PC-9 (cell line): ENCODE measurements at regions not wholly inside any gene's neighbourhood (a gene's known extent, or its start where the extent isn't known, plus 50 kb on each side); places are given as distances from the start of the nearest gene placed in this dataset.

Experiments used
- BruUV-seq: library from RNA; stranded (reverse); fragments of 400-500 nt; replicated peaks from 2 replicates; lab custom pipeline; 2021; lab: Mats Ljungman, UMichigan
- CTCF ChIA-PET: fragments of 300-600 bp; sonication (Branson Sonifier 250); formaldehyde crosslinking; loops from one replicate; lab custom pipeline; 2022; ENCODE audit warnings: antibody characterized with exemption; lab: Charles Lee
- POLR2A ChIA-PET: fragments of 300-600 bp; sonication (Branson Sonifier 250); formaldehyde crosslinking; loops from one replicate; lab custom pipeline; 2022; ENCODE audit warnings: antibody characterized with exemption; ENCODE audit not compliant: unreplicated experiment; lab: Charles Lee
- DNase-seq, 2 experiments: peaks; one replicate each; pipeline versions ENCODE4 v3.0.0 to v3.0.0-alpha.2; 2015 to 2022; ENCODE audit warnings: mixed read lengths in 1 of 2
- H2AFZ ChIP-seq: fragments of 200-600 bp; sonication (generic); 2 replicates; pipeline ENCODE4 v1.8.1; 2017; ENCODE audit warnings: antibody characterized with exemption
- H3F3A ChIP-seq: fragments of 200-600 bp; sonication (generic); 2 replicates; pipeline ENCODE4 v1.8.1; 2017; ENCODE audit warnings: antibody characterized with exemption, mild to moderate bottlenecking, low read depth; ENCODE audit not compliant: insufficient read depth
- H3K27ac ChIP-seq: fragments of 200-600 bp; sonication (generic); 2 replicates; pipeline ENCODE4 v1.6.1; 2016; ENCODE audit warnings: mixed run types
- H3K27me3 ChIP-seq: fragments of 200-600 bp; sonication (generic); 2 replicates; pipeline ENCODE4 v1.6.1; 2016; ENCODE audit warnings: low read depth, mixed run types; ENCODE audit not compliant: insufficient read depth
- H3K36me3 ChIP-seq: fragments of 200-600 bp; sonication (generic); 2 replicates; pipeline ENCODE4 v1.6.1; 2016; ENCODE audit warnings: low read depth, mixed run types
- H3K4me1 ChIP-seq: fragments of 200-600 bp; sonication (generic); replicated peaks from 2 replicates; pipeline ENCODE4 v1.6.1; 2016; ENCODE audit warnings: mixed run types; ENCODE audit not compliant: insufficient read depth
- H3K4me2 ChIP-seq: fragments of 200-600 bp; sonication (generic); 2 replicates; pipeline ENCODE4 v1.6.1; 2017; ENCODE audit warnings: mixed run types
- H3K4me3 ChIP-seq: fragments of 200-600 bp; sonication (generic); 2 replicates; pipeline ENCODE4 v1.6.1; 2016; ENCODE audit warnings: mixed run types
- H3K79me2 ChIP-seq: fragments of 200-600 bp; sonication (generic); 2 replicates; pipeline ENCODE4 v1.6.1; 2017; ENCODE audit warnings: low read depth, mixed run types
- H3K9me2 ChIP-seq: fragments of 200-600 bp; sonication (generic); 2 replicates; pipeline ENCODE4 v1.8.1; 2017; ENCODE audit warnings: mild to moderate bottlenecking; ENCODE audit not compliant: insufficient read depth
- H3K9me3 ChIP-seq: fragments of 200-600 bp; sonication (generic); 2 replicates; pipeline ENCODE4 v1.8.1; 2016; ENCODE audit warnings: low read depth; ENCODE audit not compliant: insufficient read depth
- H4K20me1 ChIP-seq: fragments of 200-600 bp; sonication (generic); 2 replicates; pipeline ENCODE4 v1.8.1; 2017; ENCODE audit not compliant: insufficient read depth
- EZH2 ChIP-seq: fragments of 200-600 bp; sonication (generic); IDR thresholded peaks from 2 replicates; pipeline ENCODE4 v1.8.0; 2017; ENCODE audit warnings: antibody characterized with exemption, low read depth
- intact Hi-C: fragments of 100-400 bp; cut with micrococcal nuclease; formaldehyde crosslinking; loops from one replicate; pipeline ENCODE4 v1.10.0; 2022; ENCODE audit not compliant: unreplicated experiment
- TF ChIP-seq, protein P1 (sequence below): fragments of 200-600 bp; sonication (generic); conservative IDR thresholded peaks from 2 replicates; pipeline ENCODE4 v1.6.1; 2017; ENCODE audit warnings: mixed run types, antibody characterized with exemption, mild to moderate bottlenecking, moderate library complexity

DNA sequence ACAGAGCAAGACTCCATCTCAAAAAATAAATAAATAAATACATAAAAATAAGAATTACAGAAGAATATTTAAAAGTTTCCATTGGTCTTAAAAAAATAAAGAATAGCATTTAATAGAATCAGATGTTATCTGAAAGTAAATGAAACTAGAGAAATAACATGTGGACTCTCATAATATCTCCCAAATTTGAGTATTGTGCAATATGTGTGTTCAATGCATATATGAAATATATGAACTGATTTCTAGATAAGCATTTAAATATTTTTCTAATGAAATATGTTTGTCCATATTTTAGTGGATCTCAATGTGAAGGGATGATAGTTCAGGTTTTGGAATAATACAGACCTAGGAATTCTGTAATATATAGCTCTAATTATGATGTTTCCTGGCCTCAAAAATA is 265.9 kb upstream of the PMFBP1 start:
- no peaks in the 10 kb centered on the region for H3K79me2 ChIP-seq
- BruUV-seq, result no TSS peak
- TF ChIP-seq, protein P1, sequence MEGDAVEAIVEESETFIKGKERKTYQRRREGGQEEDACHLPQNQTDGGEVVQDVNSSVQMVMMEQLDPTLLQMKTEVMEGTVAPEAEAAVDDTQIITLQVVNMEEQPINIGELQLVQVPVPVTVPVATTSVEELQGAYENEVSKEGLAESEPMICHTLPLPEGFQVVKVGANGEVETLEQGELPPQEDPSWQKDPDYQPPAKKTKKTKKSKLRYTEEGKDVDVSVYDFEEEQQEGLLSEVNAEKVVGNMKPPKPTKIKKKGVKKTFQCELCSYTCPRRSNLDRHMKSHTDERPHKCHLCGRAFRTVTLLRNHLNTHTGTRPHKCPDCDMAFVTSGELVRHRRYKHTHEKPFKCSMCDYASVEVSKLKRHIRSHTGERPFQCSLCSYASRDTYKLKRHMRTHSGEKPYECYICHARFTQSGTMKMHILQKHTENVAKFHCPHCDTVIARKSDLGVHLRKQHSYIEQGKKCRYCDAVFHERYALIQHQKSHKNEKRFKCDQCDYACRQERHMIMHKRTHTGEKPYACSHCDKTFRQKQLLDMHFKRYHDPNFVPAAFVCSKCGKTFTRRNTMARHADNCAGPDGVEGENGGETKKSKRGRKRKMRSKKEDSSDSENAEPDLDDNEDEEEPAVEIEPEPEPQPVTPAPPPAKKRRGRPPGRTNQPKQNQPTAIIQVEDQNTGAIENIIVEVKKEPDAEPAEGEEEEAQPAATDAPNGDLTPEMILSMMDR, result no peak
- TF ChIP-seq EZH2, result no peak
- no peak for DNase-seq
- no peaks in the 10 kb centered on the region for H3F3A ChIP-seq
- H3K27me3 ChIP-seq, result no peaks in the 10 kb centered on the region
- no peaks in the 10 kb centered on the region for H3K36me3 ChIP-seq
- H3K9me2 ChIP-seq, result no peaks in the 10 kb centered on the region
- H3K4me3 ChIP-seq, result no peak overlapping the region
- intact Hi-C loops, result no loop called here
- POLR2A ChIA-PET, result no interaction called here
- H3K4me2 ChIP-seq, result no peak overlapping the region
- no peak overlapping the region for H3K27ac ChIP-seq
- H4K20me1 ChIP-seq, result no peaks in the 10 kb centered on the region
- H3K4me1 ChIP-seq, result no peaks in the 10 kb centered on the region
- H3K9me3 ChIP-seq, result peaks cover 20% of the 10 kb centered on the region
- CTCF ChIA-PET, result no interaction called here
- no peak overlapping the region for H2AFZ ChIP-seq

DNA sequence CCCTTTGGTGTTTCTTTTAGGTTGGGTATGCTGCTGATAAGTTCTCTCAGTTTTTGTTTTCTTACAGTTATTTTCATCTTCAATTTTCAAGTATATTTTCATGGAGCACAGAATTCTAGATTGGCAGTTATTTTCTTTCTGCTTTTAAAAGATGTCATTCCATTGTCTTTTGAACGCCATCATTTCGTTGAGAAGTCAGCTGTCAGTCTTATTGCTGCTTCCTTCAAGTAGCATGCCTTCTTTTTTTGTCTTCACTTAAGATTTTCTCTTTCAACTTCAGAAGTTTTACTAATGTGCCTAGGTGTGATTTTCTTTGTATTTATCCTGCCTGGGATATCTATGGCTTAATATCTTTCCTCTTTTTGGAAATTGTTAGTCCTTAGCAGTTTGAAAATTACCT is 262.2 kb upstream of the PMFBP1 start:
- H3K4me3 ChIP-seq, result no peak overlapping the region
- H4K20me1 ChIP-seq, result no peaks in the 10 kb centered on the region
- no peaks in the 10 kb centered on the region for H3F3A ChIP-seq
- no peak overlapping the region for H2AFZ ChIP-seq
- no peaks in the 10 kb centered on the region for H3K9me2 ChIP-seq
- ChIA-PET POLR2A (no interaction called here), CTCF (no interaction called here)
- TF ChIP-seq, protein P1, result no peak
- no peak for TF ChIP-seq EZH2
- no peaks in the 10 kb centered on the region for H3K27me3 ChIP-seq
- no peaks in the 10 kb centered on the region for H3K36me3 ChIP-seq
- H3K4me1 ChIP-seq, result no peaks in the 10 kb centered on the region
- H3K9me3 ChIP-seq, result peaks cover 20% of the 10 kb centered on the region
- no peak for DNase-seq
- no peaks in the 10 kb centered on the region for H3K79me2 ChIP-seq
- no peak overlapping the region for H3K4me2 ChIP-seq
- no TSS peak for BruUV-seq
- intact Hi-C loops, result no loop called here
- H3K27ac ChIP-seq, result no peak overlapping the region

DNA sequence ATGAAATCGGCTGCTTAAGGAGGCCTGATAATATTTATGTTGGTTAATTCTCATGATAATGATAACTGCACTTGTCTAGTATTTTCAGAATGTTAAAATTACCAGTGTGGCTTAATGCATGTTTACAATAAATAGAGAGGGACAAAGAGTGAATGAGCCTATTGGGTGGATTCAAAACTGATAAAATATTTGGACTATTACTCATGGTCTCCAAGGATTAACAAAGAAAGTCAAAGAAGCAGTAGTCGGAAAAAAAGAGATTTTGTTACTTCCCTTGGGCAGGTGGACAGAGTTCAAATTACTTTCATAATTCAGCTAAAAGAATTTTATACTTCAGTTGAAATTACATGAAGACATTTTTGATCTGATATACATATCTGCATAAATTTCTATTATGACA is 258.2 kb upstream of the PMFBP1 start:
- BruUV-seq, result no TSS peak

More for the DNA sequence above, 258.2 kb upstream of the PMFBP1 start:
- no peaks in the 10 kb centered on the region for H3K27me3 ChIP-seq
- H3K36me3 ChIP-seq, result no peaks in the 10 kb centered on the region
- H4K20me1 ChIP-seq, result no peaks in the 10 kb centered on the region
- H3K9me3 ChIP-seq, result peaks cover 20% of the 10 kb centered on the region
- TF ChIP-seq, protein P1, result no peak
- TF ChIP-seq EZH2, result no peak
- H3F3A ChIP-seq, result no peaks in the 10 kb centered on the region
- intact Hi-C loops, result no loop called here
- CTCF ChIA-PET, result no interaction called here
- no peak overlapping the region for H2AFZ ChIP-seq
- no peak for DNase-seq
- H3K9me2 ChIP-seq, result no peaks in the 10 kb centered on the region
- no peak overlapping the region for H3K4me2 ChIP-seq
- H3K79me2 ChIP-seq, result no peaks in the 10 kb centered on the region
- POLR2A ChIA-PET, result no interaction called here
- H3K4me1 ChIP-seq, result no peaks in the 10 kb centered on the region
- H3K27ac ChIP-seq, result no peak overlapping the region
- no peak overlapping the region for H3K4me3 ChIP-seq
